Liver (tissue), 8 donors: ENCODE measurements at regions not wholly inside any gene's neighbourhood (a gene's known extent, or its start where the extent isn't known, plus 50 kb on each side); places are given as distances from the start of the nearest gene placed in this dataset.

Experiments
- DNase-seq: peaks from one replicate; pipeline ENCODE4 v3.0.0-alpha.2; 2017; ENCODE audit warnings: low spot score
- H3K27ac ChIP-seq, 2 donors: one replicate each; pipeline ENCODE4 v1.7.0; 2013; ENCODE audit warnings: inconsistent platforms in 2 of 2, low read length in 2 of 2, control low read depth in 1 of 2, low read depth in 1 of 2, mild to moderate bottlenecking in 1 of 2
- H3K27me3 ChIP-seq, 4 donors: one replicate each; pipeline versions ENCODE4 v1.6.1 to v1.7.0; 2013; ENCODE audit warnings: low read length in 3 of 4, inconsistent platforms in 1 of 4, mild to moderate bottlenecking in 1 of 4, moderate library complexity in 1 of 4; ENCODE audit not compliant: control insufficient read depth in 4 of 4, insufficient read depth in 4 of 4
- H3K36me3 ChIP-seq, 4 donors: one replicate each; pipeline versions ENCODE4 v1.6.1 to v1.7.0; 2013; ENCODE audit warnings: low read length in 3 of 4, mild to moderate bottlenecking in 3 of 4, low read depth in 1 of 4, moderate library complexity in 1 of 4; ENCODE audit not compliant: control insufficient read depth in 4 of 4, insufficient read depth in 3 of 4
- H3K4me1 ChIP-seq, 4 donors: one replicate each; pipeline versions ENCODE4 v1.6.1 to v1.7.0; 2013; ENCODE audit warnings: low read length in 3 of 4, mild to moderate bottlenecking in 3 of 4, moderate library complexity in 1 of 4; ENCODE audit not compliant: control insufficient read depth in 4 of 4, insufficient read depth in 4 of 4
- H3K4me3 ChIP-seq, 3 donors: one replicate each; pipeline versions ENCODE4 v1.6.1 to v1.7.0; 2013; ENCODE audit warnings: low read length in 3 of 3, control low read depth in 1 of 3, low read depth in 1 of 3, mild to moderate bottlenecking in 1 of 3
- H3K9ac ChIP-seq, 2 donors: one replicate each; pipeline ENCODE4 v1.7.0; 2013; ENCODE audit warnings: low read length in 2 of 2, mild to moderate bottlenecking in 2 of 2, moderate library complexity in 2 of 2, control low read depth in 1 of 2, low read depth in 1 of 2
- H3K9me3 ChIP-seq, 4 donors: one replicate each; pipeline versions ENCODE4 v1.6.1 to v1.7.0; 2013; ENCODE audit warnings: low read length in 3 of 4; ENCODE audit not compliant: control insufficient read depth in 4 of 4
- CTCF ChIP-seq: fragments of 150-350 bp; IDR thresholded peaks from 2 replicates; pipeline ENCODE4 v1.5.1; 2017; ENCODE audit warnings: improper control_type of control experiment, low read depth, low read length; ENCODE audit not compliant: missing input control
- EGR1 ChIP-seq, 2 donors: IDR thresholded peaks; 2 replicates each; pipeline ENCODE4 v1.6.1; 2016 to 2018; ENCODE audit warnings: antibody characterized with exemption in 2 of 2, low read depth in 2 of 2
- FOXA2 ChIP-seq: IDR thresholded peaks from 2 replicates; pipeline ENCODE4 v1.6.1; 2016; ENCODE audit warnings: antibody characterized with exemption
- GABPA ChIP-seq, 2 donors: IDR thresholded peaks in 1 of 2; conservative IDR thresholded peaks in 1 of 2; 2 replicates each; pipeline ENCODE4 v1.6.1; 2016; ENCODE audit warnings: antibody characterized with exemption in 2 of 2, mild to moderate bottlenecking in 1 of 2, moderate library complexity in 1 of 2
- NR2F2 ChIP-seq: IDR thresholded peaks from 2 replicates; pipeline ENCODE4 v1.6.1; 2016; ENCODE audit warnings: antibody characterized with exemption
- RXRA ChIP-seq, 2 donors: IDR thresholded peaks; 2 replicates each; pipeline ENCODE4 v1.6.1; 2017 to 2018; ENCODE audit warnings: antibody characterized with exemption in 2 of 2, mild to moderate bottlenecking in 1 of 2
- SP1 ChIP-seq: IDR thresholded peaks from 2 replicates; pipeline ENCODE4 v1.6.1; 2018; ENCODE audit warnings: antibody characterized with exemption, mild to moderate bottlenecking
- YY1 ChIP-seq: IDR thresholded peaks from 2 replicates; pipeline ENCODE4 v1.6.1; 2016; ENCODE audit warnings: antibody characterized with exemption, mild to moderate bottlenecking
- WGBS: extraction: QIAGEN DNeasy Blood & Tissue Kit; methylation state at CpG from one replicate; pipeline ENCODE4 v1.1.7; 2013; 5-methylcytosine and 5-hydroxymethylcytosine counted together
- TF ChIP-seq, protein P1 (sequence below): IDR thresholded peaks from 2 replicates; pipeline ENCODE4 v1.6.1; 2016; ENCODE audit warnings: antibody characterized with exemption
- TF ChIP-seq, protein P2 (sequence below): IDR thresholded peaks from 2 replicates; pipeline ENCODE4 v1.6.1; 2016; ENCODE audit warnings: antibody characterized with exemption, mild to moderate bottlenecking
- donor health status: healthy.
- donor health status: healthy.
- donor health status: healthy.
- donor health status: healthy.
- donor health status: healthy.

DNA sequence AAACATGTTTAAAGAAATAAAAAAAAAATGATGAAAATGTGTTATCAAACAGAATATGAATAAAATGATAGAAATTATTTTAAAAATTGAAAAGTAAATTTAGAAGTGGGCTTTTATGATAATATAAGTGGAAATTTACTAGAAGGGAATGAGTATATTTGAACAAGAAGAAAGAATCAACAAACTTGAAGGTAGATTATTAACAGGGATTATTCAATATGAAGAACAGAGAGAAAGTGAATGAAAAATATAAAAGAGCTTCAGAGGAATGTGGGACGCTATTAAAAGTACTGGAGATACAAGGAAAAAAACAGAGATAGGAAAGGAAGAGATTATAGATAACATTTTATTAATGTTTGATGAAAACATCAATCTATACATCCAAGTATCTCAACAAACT lies 1014.4 kb upstream of the CITED2 start:
- Histone ChIP-seq H3K4me3 (no peak overlapping the region), H3K9me3 (peaks cover 0 to 13% (median 0%) of the 10 kb centered on the region in 4 donors), H3K27ac (no peak overlapping the region), H3K27me3 (no peaks in the 10 kb centered on the region), H3K36me3 (no peaks in the 10 kb centered on the region), H3K4me1 (peaks cover 0 to 13% (median 8%) of the 10 kb centered on the region in 4 donors), H3K9ac (no peak overlapping the region)
- DNase-seq: no peak
- TF ChIP-seq SP1 (peak; percentile 17), CTCF (no peak), GABPA (IDR thresholded peaks at IDR 0.05 in 1 of 2, conservative IDR thresholded peaks at IDR 0.05 in 1 of 2) (no peak)
- TF ChIP-seq, protein P1, sequence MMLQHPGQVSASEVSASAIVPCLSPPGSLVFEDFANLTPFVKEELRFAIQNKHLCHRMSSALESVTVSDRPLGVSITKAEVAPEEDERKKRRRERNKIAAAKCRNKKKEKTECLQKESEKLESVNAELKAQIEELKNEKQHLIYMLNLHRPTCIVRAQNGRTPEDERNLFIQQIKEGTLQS: no peak
- 45% methylated on average over 1 of the region's 1 CpG for WGBS

DNA sequence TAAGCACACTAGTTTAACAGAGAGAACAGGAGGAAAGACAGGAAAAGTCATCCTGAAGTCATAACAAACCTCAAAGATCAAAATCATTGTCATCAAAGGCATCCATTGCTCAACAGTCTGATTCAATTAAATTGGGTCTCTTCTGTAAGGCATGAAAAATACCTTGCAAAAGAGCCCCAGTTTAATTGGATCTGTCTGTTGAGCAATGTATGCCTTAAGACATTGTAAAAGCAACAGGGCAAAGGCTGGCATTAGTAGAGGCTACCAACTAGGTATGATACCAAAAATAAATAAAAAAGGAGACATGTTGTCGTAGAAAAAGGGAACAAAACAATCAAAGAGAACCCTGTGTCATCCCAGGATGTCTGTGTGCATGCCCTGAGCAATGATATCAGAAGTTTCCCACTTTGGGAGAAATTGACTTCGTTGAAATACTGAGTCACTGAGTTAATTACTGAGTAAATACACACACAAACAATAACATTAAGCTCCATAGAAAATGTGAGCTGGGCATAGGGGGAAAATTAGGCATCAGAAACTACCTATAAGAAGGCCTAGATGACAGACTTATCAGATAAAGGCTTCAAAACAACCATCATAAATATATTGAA lies 1013.8 kb upstream of the CITED2 start:
- Histone ChIP-seq H3K4me3 (no peak overlapping the region), H3K27ac (no peak overlapping the region), H3K9ac (no peak overlapping the region), H3K9me3 (peaks cover 0 to 13% (median 0%) of the 10 kb centered on the region in 4 donors), H3K36me3 (no peaks in the 10 kb centered on the region), H3K27me3 (no peaks in the 10 kb centered on the region), H3K4me1 (peaks cover 0 to 13% (median 8%) of the 10 kb centered on the region in 4 donors)
- no peak for DNase-seq
- WGBS: 37% methylated on average over 2 of the region's 2 CpGs
- TF ChIP-seq YY1: peak; percentile 8
- no peak for TF ChIP-seq NR2F2

DNA sequence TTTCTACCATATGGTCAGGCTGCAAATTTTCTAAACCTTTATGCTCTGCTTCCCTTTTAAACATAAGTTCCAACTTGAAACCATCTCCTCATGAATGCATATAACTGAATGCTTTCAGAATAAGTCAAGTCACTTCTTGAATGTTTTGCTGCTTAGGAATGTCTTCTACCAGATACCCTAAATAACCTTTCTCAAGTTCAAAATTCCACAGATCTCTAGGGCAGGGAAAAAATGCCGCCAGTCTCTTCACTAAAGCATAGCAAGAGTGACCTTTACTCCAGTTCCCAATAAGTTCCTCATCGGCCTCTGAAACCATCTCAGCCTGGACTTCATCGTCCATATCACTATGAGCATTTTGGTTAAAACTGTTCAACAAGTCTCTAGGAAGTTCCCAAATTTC lies 1011.2 kb upstream of the CITED2 start:
- H3K4me1 ChIP-seq: peaks cover 2 to 22% (median 15%) of the 10 kb centered on the region in 4 donors
- H3K4me3 ChIP-seq: no peak overlapping the region
- DNase-seq: no peak
- no peaks in the 10 kb centered on the region for H3K36me3 ChIP-seq
- no peak overlapping the region for H3K9ac ChIP-seq
- peaks cover 0 to 13% (median 0%) of the 10 kb centered on the region in 4 donors for H3K9me3 ChIP-seq
- TF ChIP-seq FOXA2: no peak
- no peak for TF ChIP-seq CTCF
- TF ChIP-seq EGR1 (IDR thresholded peaks at IDR 0.05; ENCODE audit: low read depth in 2 of 2): no peak
- TF ChIP-seq, protein P2, sequence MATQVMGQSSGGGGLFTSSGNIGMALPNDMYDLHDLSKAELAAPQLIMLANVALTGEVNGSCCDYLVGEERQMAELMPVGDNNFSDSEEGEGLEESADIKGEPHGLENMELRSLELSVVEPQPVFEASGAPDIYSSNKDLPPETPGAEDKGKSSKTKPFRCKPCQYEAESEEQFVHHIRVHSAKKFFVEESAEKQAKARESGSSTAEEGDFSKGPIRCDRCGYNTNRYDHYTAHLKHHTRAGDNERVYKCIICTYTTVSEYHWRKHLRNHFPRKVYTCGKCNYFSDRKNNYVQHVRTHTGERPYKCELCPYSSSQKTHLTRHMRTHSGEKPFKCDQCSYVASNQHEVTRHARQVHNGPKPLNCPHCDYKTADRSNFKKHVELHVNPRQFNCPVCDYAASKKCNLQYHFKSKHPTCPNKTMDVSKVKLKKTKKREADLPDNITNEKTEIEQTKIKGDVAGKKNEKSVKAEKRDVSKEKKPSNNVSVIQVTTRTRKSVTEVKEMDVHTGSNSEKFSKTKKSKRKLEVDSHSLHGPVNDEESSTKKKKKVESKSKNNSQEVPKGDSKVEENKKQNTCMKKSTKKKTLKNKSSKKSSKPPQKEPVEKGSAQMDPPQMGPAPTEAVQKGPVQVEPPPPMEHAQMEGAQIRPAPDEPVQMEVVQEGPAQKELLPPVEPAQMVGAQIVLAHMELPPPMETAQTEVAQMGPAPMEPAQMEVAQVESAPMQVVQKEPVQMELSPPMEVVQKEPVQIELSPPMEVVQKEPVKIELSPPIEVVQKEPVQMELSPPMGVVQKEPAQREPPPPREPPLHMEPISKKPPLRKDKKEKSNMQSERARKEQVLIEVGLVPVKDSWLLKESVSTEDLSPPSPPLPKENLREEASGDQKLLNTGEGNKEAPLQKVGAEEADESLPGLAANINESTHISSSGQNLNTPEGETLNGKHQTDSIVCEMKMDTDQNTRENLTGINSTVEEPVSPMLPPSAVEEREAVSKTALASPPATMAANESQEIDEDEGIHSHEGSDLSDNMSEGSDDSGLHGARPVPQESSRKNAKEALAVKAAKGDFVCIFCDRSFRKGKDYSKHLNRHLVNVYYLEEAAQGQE: no peak
- no peak for TF ChIP-seq GABPA (IDR thresholded peaks at IDR 0.05 in 1 of 2, conservative IDR thresholded peaks at IDR 0.05 in 1 of 2)
- no peak for TF ChIP-seq RXRA (IDR thresholded peaks at IDR 0.05)
- H3K27ac ChIP-seq: no peak overlapping the region
- no peaks in the 10 kb centered on the region for H3K27me3 ChIP-seq
- 90% methylated on average over 3 of the region's 3 CpGs for WGBS
